Ureter (tissue), 1 donor: ENCODE measurements at regions not wholly inside any gene's neighbourhood (a gene's known extent, or its start where the extent isn't known, plus 50 kb on each side); places are given as distances from the start of the nearest gene placed in this dataset.

Experiments
- DNase-seq: peaks from one replicate; pipeline ENCODE4 v3.0.0-alpha.2; 2020; ENCODE audit warnings: low spot score
- donor health status: DM: yes; HTN: yes; CAD: no.

DNA sequence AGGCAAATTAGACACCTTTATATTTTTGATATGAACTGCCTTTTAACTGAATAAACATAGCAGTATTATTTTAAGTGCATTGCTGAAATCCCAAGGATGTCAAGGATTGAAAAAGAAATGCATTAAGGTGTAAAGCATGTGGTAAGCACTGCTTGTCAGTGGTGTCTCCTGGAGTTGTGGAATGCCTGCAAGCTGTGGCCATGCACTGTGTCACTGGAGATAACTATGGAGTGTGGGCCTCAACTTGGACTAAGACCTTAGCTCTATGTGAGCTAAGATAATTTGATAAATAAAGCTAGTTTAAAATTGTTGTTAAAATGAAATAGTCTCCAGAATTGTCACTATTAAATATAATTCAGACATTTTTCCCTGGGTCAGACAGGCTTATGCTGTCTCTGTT, 156.6 kb upstream of the OPRM1 start:
- DNase-seq, result no peak

DNA sequence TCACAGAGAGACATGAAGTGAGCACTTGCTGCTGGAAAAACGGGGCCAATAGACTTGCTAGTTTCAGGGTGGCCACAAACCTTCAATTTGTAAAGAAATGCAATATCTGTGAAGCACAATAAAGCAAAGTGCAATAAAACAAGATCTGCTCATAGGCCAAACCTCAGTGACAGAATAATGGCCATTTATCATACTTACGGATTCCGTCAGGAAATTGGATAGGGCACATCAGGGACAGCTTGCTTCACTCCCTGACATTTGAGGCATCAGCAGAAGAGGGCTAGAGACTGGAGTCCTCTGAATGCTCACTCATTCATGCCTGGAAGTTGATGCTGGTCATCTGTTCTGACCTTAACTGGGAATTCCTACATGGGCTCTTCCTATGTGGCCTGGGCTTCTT, 165.5 kb upstream of the OPRM1 start:
- no peak for DNase-seq

DNA sequence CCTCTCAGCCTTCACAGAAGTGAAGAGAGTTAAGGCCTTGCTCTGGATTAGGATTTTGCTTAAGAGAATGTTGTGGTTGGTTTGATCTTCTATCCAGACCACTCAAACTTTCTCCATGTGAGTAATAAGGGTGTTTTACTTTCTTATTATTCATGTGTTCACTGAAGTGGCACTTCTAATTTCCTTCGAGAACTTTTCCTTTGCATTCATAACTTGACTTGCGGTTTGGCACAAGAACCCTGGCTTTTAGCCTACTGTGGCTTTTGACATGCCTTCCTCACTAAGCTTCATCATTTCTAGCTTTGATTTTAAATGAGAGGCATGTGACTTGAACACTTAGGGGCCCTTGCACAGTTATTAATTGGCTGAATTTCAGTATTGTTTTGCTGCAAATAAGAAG, 166.1 kb upstream of the OPRM1 start:
- no peak for DNase-seq

DNA sequence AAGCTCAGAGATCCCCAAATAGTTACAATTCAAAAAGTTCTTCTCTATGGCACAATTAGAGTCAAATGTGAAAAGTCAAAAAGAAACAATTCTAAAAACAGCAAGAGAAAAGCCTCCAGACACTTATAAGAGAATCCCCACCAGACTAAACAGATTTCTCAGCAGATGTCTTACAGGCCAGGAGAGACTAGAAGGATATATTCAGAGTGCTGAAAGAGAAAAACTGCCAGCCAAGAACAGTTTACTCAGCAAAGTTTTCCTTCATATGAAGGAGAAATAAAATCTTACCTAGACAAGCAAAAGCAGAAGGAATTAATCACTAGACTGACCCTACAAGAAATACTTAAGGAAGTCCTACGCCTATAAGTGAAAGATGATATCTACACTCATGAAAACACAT, 176.1 kb upstream of the OPRM1 start:
- DNase-seq, result no peak

DNA sequence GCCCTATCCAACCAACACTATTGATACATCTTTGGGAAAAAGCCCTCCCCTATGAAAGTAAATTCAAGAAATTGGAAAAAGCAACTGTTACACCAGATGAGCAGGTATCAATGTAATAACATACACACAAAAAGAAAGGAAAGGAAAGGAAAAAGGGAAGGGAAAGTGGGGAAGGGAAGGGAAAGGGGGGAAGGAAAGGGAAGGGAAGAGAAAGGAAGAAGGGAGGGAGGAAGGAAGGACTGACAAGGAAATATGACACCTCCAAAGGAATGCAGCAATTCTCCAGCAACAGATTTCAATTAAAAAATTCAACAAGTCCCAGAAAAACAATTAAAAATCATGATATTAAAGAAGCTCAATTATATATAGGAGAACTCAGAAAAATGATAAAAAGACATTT, 176.9 kb upstream of the OPRM1 start:
- no peak for DNase-seq

DNA sequence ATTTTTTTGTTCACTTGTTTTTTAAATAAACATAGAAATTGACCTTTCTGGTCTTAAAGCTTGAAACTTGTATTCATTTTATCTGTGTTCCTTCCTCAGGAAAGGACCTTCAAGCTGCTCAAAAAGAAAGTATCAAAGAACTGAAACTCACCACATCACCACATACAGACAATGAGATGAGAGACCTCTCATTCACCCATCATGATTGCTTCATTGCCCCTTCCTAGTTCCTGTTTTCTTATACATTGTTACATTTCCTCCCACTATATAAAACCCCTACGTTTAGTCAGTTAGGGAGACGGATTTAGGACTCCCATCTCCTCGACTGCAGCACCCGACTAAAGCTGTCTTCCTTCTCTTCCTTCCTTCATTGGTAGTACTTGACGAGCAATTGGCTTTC, 180.5 kb upstream of the OPRM1 start:
- DNase-seq, result no peak

DNA sequence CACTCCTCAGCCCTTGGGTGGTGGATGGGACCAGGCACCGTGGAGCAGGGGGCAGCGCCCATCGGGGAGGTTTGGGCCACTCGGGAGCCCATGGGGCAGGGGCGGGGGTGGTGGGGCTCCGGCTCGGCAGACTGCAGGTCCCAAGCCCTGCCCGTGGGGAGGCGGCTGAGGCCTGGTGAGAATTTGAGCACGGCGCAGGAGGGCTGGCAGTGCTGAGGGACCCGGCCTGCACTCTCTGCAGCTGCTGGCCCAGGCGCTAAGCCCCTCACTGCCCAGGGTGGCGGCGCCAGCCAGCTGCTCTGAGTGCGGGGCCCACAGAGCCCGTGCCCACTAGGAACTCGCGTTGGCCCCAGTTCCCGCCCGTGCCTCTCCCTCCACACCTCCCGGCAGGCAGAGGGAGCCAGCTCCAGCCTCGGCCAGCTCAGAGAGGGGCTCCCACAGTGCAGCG, 182.1 kb upstream of the OPRM1 start:
- no peak for DNase-seq

DNA sequence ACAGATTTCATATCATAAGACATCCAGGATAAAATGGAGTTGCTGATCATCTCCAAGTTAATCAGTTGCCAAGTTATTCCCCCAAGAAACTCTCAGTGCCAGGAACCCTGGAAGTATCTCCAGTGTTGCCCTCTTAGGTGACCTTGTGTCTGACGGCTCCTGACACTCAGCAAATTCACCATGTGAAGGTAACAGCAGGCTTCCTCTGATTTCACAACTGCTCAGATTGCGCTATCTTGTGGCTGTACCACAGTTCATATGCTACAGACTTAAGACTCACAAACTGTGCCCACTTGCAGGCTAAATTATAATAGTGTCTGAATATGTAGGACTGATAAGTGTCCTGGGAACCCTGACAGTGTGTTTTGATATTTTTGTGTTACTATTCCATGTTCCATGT, 186.6 kb upstream of the OPRM1 start:
- DNase-seq, result no peak

DNA sequence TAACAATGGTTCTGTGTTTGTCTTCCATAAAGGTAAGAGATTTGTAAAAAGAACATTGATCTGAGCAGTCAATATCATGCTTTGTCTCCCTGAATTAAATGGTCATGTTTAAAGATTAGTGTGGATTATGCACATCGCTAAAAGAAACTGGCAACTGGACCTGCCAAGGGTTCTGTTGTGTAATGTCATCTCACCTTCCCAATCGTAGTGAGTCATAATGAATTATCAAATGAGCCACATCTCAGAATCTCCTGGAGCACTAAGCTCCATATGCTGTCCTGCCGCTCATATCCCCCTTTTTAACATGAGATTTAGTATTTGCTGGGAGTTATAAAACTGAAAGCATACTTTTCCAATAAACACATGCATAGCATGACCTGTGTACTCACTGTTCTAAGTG, 187.0 kb upstream of the OPRM1 start:
- no peak for DNase-seq

DNA sequence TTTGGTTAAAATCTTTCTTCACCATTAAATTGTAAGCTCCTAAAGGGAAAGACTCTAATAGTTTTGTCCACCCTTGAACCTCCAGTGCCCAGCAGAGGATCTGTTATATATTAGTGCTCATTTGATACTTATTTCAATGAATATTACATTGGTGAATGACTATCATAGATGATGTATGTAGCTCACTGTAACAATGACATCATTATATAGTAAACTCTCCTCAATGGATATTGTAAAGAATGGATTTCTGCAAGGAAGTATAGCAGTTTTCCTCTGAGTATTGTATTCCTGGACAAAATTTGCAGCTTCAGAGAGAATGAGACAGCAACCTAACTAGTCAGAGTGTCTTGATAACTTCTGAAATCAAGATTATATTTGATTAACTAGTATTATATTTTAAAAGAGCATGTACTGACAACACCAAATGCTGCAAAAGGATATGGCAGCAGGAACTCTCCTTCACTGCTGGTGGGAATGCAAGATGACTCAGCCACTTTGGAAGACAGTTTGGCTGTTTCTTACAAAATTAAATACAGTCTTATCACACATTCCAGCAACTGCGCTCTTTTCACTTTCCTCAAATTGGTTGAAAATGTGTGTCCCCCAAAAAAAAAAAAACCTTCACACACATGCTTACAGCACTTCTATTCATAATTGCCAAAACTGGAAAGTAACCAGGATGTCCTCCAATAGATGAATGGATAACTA, 189.8 kb upstream of the OPRM1 start:
- no peak for DNase-seq

DNA sequence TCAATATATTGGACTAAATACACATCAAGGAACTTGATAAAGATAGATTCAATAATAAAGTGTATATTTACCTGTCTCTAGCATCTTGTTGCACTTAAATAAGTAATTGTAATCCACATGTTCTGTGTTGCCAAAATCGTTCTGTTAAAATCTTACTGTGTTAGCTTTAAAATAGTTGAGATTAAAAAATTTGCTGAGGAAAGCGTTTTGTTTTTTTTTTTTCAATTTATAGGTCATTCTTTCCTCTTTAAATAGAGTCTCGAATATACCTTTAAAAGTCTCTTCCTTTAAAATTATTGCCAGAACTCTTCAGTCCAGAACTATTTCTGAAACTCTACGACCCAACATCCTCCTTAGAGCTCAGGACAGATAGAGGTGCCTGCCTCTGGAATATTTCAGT, 195.6 kb upstream of the OPRM1 start:
- DNase-seq, result no peak

DNA sequence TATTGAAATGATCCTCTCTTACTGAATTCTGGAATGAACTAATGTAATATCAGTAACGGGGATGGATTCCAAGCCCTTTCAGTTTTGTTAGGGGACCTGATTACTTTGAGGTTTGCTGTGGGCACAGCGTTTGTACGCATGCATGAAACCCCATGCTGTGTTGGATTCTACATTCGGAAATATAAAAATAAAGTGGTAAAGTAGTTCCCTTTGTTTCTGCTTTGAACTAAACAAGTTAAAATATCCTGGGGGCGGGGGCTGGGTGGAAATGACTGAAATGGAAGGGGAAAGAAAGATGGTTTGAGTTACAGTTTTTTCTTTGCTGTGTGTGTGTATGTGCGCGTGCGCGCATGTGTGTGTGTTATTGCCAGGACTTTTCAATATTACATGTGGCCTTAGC, 196.5 kb upstream of the OPRM1 start:
- DNase-seq, result no peak

DNA sequence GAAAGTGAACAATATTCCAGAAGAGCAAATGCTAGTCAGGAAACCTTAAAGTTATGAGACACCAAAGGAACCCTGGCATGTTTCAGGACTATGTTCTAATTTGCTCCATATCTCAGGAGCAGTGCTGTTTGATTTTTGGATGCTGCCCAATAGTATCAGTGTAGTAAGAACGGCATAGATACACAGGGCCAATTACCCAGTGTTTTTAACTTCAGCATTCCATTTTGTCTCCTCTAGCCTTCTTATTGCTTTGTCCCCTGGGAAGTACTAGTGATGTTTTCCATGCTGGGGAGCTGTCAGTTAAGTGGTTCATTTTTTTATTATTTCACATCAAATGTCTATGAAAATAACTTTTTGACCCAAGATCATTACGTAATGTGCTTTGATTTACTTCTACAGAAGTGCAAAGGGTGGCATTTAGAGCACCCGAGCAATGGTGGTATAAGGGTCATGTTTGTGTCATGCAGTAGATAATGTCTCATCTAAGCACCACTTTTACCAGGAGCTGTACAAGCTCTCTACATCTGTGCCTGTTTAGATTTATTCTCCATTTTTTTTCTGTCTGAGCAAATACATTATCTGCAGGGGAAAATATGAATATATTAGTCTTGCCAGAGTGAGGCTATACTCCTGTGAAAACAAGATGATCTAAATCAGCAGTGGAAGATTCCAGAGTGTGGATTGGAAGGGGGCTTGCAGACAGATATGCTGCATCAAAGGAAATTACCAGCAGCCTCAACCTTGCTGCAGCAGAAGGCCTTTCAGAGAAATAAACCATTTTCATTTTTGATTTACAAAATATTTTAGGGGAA, 198.8 kb upstream of the OPRM1 start:
- no peak for DNase-seq

DNA sequence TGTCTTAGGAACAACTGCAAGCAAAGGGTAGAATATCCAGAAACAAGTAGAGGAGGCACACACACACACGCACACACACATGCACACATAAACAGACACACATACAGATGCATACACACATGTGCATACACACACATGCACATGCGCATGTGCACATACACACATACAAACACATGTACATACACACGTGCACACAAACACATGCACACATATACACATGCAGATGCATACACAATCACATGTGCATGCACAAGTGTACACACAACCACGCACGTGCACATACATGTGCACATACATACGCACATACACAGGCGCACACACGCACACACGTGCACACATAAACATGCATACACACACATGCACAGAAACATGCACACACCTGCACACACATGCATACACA, 206.5 kb upstream of the OPRM1 start:
- DNase-seq, result no peak

DNA sequence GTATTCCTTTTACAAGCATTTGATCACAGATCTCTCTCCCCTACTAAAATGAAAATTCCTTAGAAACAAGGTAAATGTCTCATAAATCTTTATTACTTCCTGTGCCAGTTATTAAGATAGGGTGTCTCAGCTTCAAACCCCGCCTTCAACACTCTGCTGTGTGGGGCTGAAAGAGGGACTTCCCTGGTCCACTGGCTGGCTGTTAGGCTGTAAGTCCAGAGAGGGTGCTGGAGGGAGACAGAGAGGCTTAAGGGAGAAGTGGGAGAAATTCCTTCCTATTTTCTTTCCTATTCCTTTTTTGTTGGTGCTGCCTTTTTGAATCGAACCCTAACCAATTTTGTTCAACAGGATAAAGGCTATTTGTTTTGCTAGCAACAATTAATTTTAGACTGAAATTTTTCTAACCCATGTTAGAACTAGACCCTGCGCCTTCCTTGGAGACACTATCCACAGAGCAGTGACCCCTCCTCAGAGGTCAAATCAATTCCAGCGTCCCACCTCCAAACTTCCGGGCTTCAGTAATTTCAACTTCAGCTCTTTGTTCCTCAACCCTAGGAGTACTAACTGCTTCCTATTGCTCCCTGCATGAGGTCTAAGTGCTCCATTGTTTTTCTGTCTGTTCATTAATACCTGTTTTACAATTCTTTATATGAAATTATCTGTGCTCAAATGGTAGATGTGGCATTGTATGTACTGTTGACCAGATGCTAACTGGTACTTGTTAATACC, 207.5 kb upstream of the OPRM1 start:
- no peak for DNase-seq

DNA sequence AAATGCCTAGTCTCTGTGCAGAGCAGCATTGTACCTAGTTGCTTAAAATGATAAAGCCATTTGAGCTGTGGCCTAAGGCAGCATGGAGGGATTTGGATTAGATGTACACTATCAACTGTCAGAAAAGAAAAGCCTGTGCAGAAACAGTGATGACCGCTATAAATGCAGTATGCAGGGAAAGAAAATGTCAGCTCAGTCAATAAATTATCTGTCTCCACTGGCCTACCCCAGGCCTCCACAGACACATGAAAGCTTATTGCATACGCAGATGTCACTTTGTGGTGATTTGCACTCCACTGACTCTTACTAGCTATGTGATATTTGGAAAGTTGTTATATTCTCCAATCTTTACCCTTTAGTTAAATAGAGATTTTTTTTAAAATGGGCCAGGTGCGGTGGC, 221.9 kb upstream of the OPRM1 start:
- DNase-seq, result no peak

DNA sequence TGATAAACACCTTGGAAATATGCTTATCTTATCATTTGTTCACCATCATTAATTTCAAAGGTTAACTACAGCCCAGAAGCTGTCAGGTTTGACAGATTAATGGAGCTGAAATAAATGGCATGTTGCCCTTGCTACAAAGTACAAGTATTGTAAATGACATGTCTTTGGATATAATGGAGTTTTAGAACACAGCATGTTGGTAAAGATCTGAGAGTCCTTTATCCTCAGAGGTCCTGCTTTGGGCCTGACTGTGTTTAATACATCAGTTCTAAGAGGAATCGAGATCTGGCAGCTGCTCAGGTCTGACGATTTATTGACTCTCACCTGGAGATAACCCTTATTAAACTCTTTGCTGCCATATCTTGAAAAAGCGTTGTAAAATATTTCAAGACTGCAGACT, 222.7 kb upstream of the OPRM1 start:
- DNase-seq, result no peak

DNA sequence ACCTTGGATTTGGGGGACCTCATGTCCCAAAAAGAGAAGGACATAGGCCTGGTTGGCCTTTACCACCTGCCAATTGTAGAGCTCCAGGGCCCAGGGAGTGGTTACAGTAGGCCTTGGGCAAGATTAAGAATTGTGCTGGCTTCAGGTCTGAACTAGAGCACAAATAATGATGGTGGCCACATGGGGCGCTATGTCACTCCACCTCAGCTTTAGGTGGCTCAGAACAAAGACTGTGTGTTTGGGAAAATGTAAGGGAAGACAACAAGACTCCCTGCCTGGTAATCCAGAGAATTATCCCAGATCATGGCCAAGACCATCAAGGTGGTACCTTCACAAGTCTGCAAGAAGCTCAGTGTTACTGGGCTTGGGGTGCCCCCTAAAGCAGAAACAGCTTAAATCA, 224.9 kb upstream of the OPRM1 start:
- DNase-seq, result no peak

DNA sequence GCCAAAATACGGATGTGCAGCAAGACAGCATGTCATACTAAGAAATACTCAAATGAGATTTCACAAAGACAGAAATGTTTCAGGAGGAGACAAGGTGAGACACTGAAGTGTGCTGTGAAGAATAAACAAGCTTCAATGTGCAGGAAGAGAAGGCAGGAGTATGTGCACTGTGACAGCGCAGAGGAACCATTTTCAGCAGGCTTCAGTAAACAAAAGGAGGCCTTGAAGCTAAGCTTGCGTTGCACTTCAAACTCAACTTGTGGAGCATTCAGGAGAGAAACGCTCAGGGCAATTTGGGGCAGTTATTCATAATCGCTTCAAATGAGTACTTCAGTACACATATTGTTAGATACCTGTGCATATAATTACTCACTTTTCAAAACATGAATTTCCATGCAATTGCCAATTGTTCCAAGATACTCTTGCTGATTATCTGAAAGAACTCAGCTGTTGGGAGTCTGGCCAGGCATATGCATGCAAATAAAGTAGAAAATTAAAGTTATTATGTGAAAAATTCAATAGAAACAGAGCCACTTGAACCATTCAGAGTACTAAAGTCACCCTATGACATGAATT, 234.2 kb upstream of the OPRM1 start:
- no peak for DNase-seq

DNA sequence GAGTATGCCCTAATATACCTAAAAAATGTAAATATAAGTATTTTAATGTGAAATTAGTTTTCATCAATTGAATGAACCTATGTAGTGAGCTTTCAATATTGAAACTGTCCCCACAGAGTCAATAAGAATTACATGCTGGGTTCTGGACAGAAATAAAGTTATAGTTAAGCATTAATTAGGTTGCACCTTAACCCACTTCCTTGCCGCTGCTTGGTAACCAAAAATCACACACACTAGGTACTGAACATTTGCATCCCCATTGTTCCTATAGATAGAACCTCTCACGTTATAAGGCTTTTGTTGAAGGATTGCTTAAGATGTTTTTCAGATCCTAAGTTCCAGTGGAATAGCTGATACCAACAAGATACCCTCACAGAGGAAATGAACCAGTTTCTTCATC, 237.1 kb upstream of the OPRM1 start:
- DNase-seq, result no peak

DNA sequence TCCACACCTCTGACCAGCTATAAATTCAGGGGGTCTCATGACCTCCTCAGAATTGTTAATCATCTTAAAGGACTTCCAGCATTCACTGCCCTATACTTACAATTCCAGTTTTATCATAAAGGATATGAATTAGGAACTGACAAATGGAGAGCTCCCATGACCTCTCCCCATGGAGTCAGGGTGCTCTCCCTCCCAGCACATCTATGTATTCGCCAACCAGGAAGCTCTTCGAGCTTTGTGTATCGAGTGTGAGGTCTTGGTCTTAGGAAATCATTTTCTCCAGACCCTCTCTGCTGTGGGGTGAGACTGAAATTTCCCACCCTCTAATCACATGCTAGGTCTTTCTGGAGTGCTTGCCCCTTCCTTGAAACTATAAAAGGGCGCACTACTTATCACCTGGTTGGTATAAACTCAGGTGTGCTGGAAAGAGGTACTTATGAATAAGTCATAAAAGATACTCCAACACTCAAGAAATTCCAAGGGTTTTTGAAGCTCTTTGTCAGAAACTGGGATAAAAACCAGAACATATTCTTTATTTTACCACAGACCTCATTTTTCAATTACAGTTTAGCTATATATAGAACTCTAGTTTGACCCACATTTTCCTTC, 238.4 kb upstream of the OPRM1 start:
- DNase-seq, result no peak

DNA sequence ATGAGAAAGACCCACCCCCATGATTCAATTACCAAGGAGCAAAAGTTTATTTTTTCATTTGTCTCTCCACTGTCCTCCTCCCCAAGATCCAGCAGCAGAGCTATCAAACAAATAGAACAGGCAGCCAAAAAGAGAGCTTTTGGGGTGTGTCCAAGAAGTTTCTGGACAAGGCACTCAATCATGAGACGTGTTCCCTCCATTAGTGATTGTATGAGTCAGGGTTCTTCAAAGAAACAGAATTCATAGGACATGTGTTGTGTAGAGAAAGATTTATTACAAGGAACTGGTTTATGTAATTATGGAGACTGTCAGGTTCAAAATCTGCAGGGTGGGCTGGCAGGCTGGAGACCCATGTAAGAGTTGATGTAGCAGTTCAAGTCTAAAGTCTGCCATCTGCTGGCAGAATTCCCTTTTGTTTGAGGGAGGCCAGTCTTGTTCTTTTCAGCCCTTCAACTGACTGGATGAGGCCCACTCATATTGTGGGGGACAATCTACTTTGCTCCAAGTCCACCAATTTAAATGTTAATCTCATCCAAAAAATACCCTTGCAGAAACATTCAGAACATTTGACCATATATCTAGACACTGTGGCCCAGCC, 248.1 kb upstream of the OPRM1 start:
- DNase-seq, result no peak
